ENCODE measurements at regions not wholly inside any gene's neighbourhood (a gene's known extent, or its start where the extent isn't known, plus 50 kb on each side); places are given as distances from the start of the nearest gene placed in this dataset.

DNA sequence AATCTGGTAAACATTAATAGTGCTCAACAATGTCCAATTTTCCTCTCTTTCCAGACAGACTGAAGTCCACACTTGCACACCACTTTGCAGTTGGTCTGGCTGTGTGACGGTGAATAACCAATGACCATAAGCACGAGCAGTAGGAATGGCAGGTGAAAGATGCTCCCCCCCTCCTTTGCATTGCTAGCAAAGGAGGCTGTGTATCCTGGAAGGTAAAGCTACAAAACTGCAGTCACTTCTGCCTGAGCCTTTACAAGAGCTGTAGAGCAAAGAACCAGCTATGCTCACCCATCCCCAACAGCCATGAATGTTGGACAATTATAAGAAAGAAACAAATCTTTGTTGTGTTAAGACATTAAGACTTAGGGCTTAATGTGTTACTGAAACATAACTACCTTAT, 178.0 kb downstream of the IPMK start:
- intact Hi-C loops (cut with micrococcal nuclease; ENCODE audit: unreplicated experiment) = no loop called here
- Histone ChIP-seq H3K27ac (ENCODE audit: low read depth, low read length, poor library complexity, severe bottlenecking) (no peak overlapping the region), H3K9me3 (ENCODE audit: low read depth, low read length, poor library complexity, severe bottlenecking) (no peaks in the 10 kb centered on the region), H3K27me3 (replicated peaks; ENCODE audit: insufficient read depth, low read depth, low read length, poor library complexity) (no peaks in the 10 kb centered on the region), H3K4me3 (ENCODE audit: low read depth, low read length, poor library complexity, severe bottlenecking) (no peak overlapping the region), H3K36me3 (ENCODE audit: insufficient read depth, low read length, poor library complexity, severe bottlenecking) (no peaks in the 10 kb centered on the region), H3K4me1 (ENCODE audit: insufficient read depth, low read length, poor library complexity, severe bottlenecking) (no peaks in the 10 kb centered on the region)
- no peak for TF ChIP-seq EZH2 (IDR thresholded peaks at IDR 0.05; ENCODE audit: borderline replicate concordance, low read depth, low read length, poor library complexity, severe bottlenecking)
- TF ChIP-seq, protein P1, sequence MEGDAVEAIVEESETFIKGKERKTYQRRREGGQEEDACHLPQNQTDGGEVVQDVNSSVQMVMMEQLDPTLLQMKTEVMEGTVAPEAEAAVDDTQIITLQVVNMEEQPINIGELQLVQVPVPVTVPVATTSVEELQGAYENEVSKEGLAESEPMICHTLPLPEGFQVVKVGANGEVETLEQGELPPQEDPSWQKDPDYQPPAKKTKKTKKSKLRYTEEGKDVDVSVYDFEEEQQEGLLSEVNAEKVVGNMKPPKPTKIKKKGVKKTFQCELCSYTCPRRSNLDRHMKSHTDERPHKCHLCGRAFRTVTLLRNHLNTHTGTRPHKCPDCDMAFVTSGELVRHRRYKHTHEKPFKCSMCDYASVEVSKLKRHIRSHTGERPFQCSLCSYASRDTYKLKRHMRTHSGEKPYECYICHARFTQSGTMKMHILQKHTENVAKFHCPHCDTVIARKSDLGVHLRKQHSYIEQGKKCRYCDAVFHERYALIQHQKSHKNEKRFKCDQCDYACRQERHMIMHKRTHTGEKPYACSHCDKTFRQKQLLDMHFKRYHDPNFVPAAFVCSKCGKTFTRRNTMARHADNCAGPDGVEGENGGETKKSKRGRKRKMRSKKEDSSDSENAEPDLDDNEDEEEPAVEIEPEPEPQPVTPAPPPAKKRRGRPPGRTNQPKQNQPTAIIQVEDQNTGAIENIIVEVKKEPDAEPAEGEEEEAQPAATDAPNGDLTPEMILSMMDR (conservative IDR thresholded peaks at IDR 0.05; ENCODE audit: low read depth, low read length) = no peak
- CTCF ChIA-PET = no interaction called here
- BruUV-seq (replicated peaks) = no TSS peak
- POLR2A ChIA-PET (ENCODE audit: low non-redundant PET) = no interaction called here
- no peak for DNase-seq (ENCODE audit: low spot score)

DNA sequence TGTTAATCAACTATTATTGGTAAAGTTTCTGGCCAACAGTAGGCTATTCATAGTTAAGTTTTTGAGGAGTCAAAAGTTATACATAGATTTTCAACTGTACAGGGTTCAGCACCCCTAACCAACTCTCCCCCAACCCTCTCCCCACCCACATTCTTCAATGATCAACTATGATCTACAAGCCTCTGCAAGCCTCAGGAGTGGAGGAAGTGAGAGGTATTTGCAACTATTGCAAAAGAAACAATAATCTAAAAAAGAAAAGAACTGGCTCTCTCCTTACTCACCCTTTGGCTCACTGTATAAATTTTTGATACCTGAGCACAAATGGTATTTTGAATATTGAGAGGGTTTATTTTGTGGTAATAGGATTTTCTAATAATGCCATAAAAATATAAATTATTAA, 179.8 kb downstream of the IPMK start:
- H3K27me3 ChIP-seq (replicated peaks; ENCODE audit: insufficient read depth, low read depth, low read length, poor library complexity) = no peaks in the 10 kb centered on the region
- no peak for DNase-seq (ENCODE audit: low spot score)
- ChIA-PET CTCF (no interaction called here), POLR2A (ENCODE audit: low non-redundant PET) (no interaction called here)
- intact Hi-C loops (cut with micrococcal nuclease; ENCODE audit: unreplicated experiment) = no loop called here
- TF ChIP-seq, protein P1 (conservative IDR thresholded peaks at IDR 0.05; ENCODE audit: low read depth, low read length) = no peak
- no peak for TF ChIP-seq EZH2 (IDR thresholded peaks at IDR 0.05; ENCODE audit: borderline replicate concordance, low read depth, low read length, poor library complexity, severe bottlenecking)
- H3K9me3 ChIP-seq (ENCODE audit: low read depth, low read length, poor library complexity, severe bottlenecking) = no peaks in the 10 kb centered on the region
- no peaks in the 10 kb centered on the region for H3K36me3 ChIP-seq (ENCODE audit: insufficient read depth, low read length, poor library complexity, severe bottlenecking)
- H3K27ac ChIP-seq (ENCODE audit: low read depth, low read length, poor library complexity, severe bottlenecking) = no peak overlapping the region
- no TSS peak for BruUV-seq (replicated peaks)
- no peaks in the 10 kb centered on the region for H3K4me1 ChIP-seq (ENCODE audit: insufficient read depth, low read length, poor library complexity, severe bottlenecking)
- no peak overlapping the region for H3K4me3 ChIP-seq (ENCODE audit: low read depth, low read length, poor library complexity, severe bottlenecking)

DNA sequence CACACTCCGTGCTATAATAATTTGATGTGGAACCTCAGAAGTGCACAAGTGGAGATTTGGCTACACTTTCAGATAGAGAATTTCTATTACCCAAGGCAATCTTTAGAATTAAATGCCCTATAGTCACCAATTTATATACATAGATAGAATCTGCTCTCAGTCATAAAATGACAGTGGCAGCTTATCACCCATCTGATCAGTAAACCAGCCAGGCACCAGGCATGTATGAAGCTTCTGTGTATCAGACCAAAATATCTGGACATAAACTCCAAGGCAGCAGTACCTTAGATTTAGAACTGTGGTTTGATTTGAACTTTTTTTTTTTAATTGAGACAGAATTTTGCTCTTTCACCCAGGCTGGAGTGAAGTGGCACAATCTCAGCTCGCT, 180.9 kb downstream of the IPMK start:
- POLR2A ChIA-PET (ENCODE audit: low non-redundant PET) = interaction anchor here (0.6 kb wide), 1 partner anchor 199 kb away, joined by 4 read pairs; no protein-coding TSS in a partner anchor
- H3K27ac ChIP-seq (ENCODE audit: low read depth, low read length, poor library complexity, severe bottlenecking) = no peak overlapping the region
- TF ChIP-seq, protein P1 (conservative IDR thresholded peaks at IDR 0.05; ENCODE audit: low read depth, low read length) = no peak
- TF ChIP-seq EZH2 (IDR thresholded peaks at IDR 0.05; ENCODE audit: borderline replicate concordance, low read depth, low read length, poor library complexity, severe bottlenecking) = no peak
- CTCF ChIA-PET = no interaction called here
- no peak for DNase-seq (ENCODE audit: low spot score)
- intact Hi-C loops (cut with micrococcal nuclease; ENCODE audit: unreplicated experiment) = no loop called here
- H3K36me3 ChIP-seq (ENCODE audit: insufficient read depth, low read length, poor library complexity, severe bottlenecking) = no peaks in the 10 kb centered on the region
- BruUV-seq (replicated peaks) = no TSS peak
- no peak overlapping the region for H3K4me3 ChIP-seq (ENCODE audit: low read depth, low read length, poor library complexity, severe bottlenecking)
- H3K27me3 ChIP-seq (replicated peaks; ENCODE audit: insufficient read depth, low read depth, low read length, poor library complexity) = no peaks in the 10 kb centered on the region
- no peaks in the 10 kb centered on the region for H3K4me1 ChIP-seq (ENCODE audit: insufficient read depth, low read length, poor library complexity, severe bottlenecking)
- no peaks in the 10 kb centered on the region for H3K9me3 ChIP-seq (ENCODE audit: low read depth, low read length, poor library complexity, severe bottlenecking)
